Ovary (tissue), 3 donors: ENCODE measurements at regions not wholly inside any gene's neighbourhood (a gene's known extent, or its start where the extent isn't known, plus 50 kb on each side); places are given as distances from the start of the nearest gene placed in this dataset.

Experiments used
- EP300 ChIP-seq: sonication (generic); formaldehyde crosslinking; IDR thresholded peaks from one replicate; pipeline ENCODE4 v1.6.1; 2017; ENCODE audit warnings: antibody characterized with exemption
- TF ChIP-seq, protein P1 (sequence below), 3 donors: fragments of 450-650 bp in 2 of 3; fragments of 200-600 bp in 1 of 3; IDR thresholded peaks; one replicate each; pipeline versions ENCODE4 v1.5.1 to v1.8.0; 2016 to 2022; ENCODE audit warnings: antibody characterized with exemption in 3 of 3, mild to moderate bottlenecking in 1 of 3
- donor health status: DM: no; HTN: no; CAD: no.

DNA sequence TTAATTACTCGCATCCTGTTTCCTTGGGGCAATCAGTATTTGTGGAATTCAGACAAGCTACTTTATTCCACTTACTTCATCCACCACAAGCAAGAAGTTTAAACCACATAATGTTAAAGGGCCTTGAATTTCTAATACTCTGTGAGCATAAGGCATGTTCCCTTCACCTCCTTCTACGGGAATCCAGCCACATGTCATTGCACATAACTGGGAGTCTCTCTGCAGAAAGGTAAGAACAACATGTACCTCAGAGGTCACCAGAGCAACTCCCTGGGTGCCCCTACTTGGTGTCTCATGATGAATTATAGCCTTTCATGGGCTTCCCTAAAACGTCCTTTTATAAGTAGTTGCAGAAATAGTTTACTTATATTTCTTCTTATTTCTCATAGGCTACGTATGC, 553.2 kb downstream of the DTWD2 start:
- TF ChIP-seq, protein P1, sequence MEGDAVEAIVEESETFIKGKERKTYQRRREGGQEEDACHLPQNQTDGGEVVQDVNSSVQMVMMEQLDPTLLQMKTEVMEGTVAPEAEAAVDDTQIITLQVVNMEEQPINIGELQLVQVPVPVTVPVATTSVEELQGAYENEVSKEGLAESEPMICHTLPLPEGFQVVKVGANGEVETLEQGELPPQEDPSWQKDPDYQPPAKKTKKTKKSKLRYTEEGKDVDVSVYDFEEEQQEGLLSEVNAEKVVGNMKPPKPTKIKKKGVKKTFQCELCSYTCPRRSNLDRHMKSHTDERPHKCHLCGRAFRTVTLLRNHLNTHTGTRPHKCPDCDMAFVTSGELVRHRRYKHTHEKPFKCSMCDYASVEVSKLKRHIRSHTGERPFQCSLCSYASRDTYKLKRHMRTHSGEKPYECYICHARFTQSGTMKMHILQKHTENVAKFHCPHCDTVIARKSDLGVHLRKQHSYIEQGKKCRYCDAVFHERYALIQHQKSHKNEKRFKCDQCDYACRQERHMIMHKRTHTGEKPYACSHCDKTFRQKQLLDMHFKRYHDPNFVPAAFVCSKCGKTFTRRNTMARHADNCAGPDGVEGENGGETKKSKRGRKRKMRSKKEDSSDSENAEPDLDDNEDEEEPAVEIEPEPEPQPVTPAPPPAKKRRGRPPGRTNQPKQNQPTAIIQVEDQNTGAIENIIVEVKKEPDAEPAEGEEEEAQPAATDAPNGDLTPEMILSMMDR (IDR thresholded peaks at IDR 0.05), result no peak
- TF ChIP-seq EP300, result no peak
